Amniotic stem cell (primary cell): ENCODE measurements at regions not wholly inside any gene's neighbourhood (a gene's known extent, or its start where the extent isn't known, plus 50 kb on each side); places are given as distances from the start of the nearest gene placed in this dataset.
"Not testable (repeated sequence)": the region's sequence is repeated elsewhere in the genome, so short reads cannot be mapped to it uniquely, and the experiment has no call there.

Experiments used
- DNase-seq: peaks from one replicate; lab custom pipeline; 2025; lab: John Stamatoyannopoulos, UW

GRCh38 chr12:73699318-73699717, 838.3 kb upstream of the ATXN7L3B start:
- no peak for DNase-seq

GRCh38 chr12:73714655-73715054, 823.0 kb upstream of the ATXN7L3B start:
- no peak for DNase-seq

GRCh38 chr12:73716143-73716542, 821.5 kb upstream of the ATXN7L3B start:
- not testable (repeated sequence) for DNase-seq

- no peak for DNase-seq
Measured at GRCh38 chr12:73719223-73719622, 818.4 kb upstream of the ATXN7L3B start.

GRCh38 chr12:73726881-73727280, 810.8 kb upstream of the ATXN7L3B start:
- no peak for DNase-seq

GRCh38 chr12:73731658-73732057, 806.0 kb upstream of the ATXN7L3B start:
- DNase-seq: no peak

- no peak for DNase-seq
Measured at GRCh38 chr12:73769337-73769736, 768.3 kb upstream of the ATXN7L3B start.

GRCh38 chr12:73798523-73798922, 739.1 kb upstream of the ATXN7L3B start:
- no peak for DNase-seq

- no peak for DNase-seq
Measured at GRCh38 chr12:73815072-73815645, 722.5 kb upstream of the ATXN7L3B start.

GRCh38 chr12:73817161-73817560, 720.5 kb upstream of the ATXN7L3B start:
- DNase-seq: no peak

GRCh38 chr12:73833746-73834145, 703.9 kb upstream of the ATXN7L3B start:
- no peak for DNase-seq

GRCh38 chr12:73841963-73842362, 695.7 kb upstream of the ATXN7L3B start:
- no peak for DNase-seq

- no peak for DNase-seq
Measured at GRCh38 chr12:73863546-73863945, 674.1 kb upstream of the ATXN7L3B start.

- DNase-seq: no peak
Measured at GRCh38 chr12:73867147-73867546, 670.5 kb upstream of the ATXN7L3B start.

- DNase-seq: not testable (repeated sequence)
Measured at GRCh38 chr12:73877291-73877690, 660.3 kb upstream of the ATXN7L3B start.

- DNase-seq: no peak
Measured at GRCh38 chr12:73892201-73892600, 645.4 kb upstream of the ATXN7L3B start.

- DNase-seq: no peak
Measured at GRCh38 chr12:73898645-73899044, 639.0 kb upstream of the ATXN7L3B start.

GRCh38 chr12:73902260-73902659, 635.4 kb upstream of the ATXN7L3B start:
- no peak for DNase-seq

- DNase-seq: no peak
Measured at GRCh38 chr12:73906757-73907156, 630.9 kb upstream of the ATXN7L3B start.

GRCh38 chr12:73935817-73936216, 601.8 kb upstream of the ATXN7L3B start:
- DNase-seq: no peak

- no peak for DNase-seq
Measured at GRCh38 chr12:73947326-73948026, 590.2 kb upstream of the ATXN7L3B start.

- DNase-seq: no peak
Measured at GRCh38 chr12:73950507-73950906, 587.1 kb upstream of the ATXN7L3B start.

- DNase-seq: no peak
Measured at GRCh38 chr12:73951956-73952703, 585.5 kb upstream of the ATXN7L3B start.
